Pancreas (tissue), 10 donors: ENCODE measurements at regions not wholly inside any gene's neighbourhood (a gene's known extent, or its start where the extent isn't known, plus 50 kb on each side); places are given as distances from the start of the nearest gene placed in this dataset.

Experiments used
- ATAC-seq, 4 donors: fragments of 200-7000 bp; cut with Tn5 transposase; one replicate each; pipeline versions ENCODE4 v1.8.0 to v1.9.1; 2020; ENCODE audit warnings: mild to moderate bottlenecking in 4 of 4, moderate library complexity in 4 of 4
- DNase-seq, 6 donors: peaks; one replicate each; pipeline ENCODE4 v3.0.0-alpha.2; 2020
- FAIRE-seq: peaks from 2 replicates; lab custom pipeline; 2012; peaks lifted over from hg19 to GRCh38; lab: Jason Lieb, UNC
- H3K27ac ChIP-seq, 4 donors: fragments of 200-600 bp; sonication (generic); 1 replicate in 3 of 4; 2 replicates in 1 of 4; pipeline versions ENCODE4 v1.5.0 to v1.8.0; 2020
- H3K27me3 ChIP-seq, 4 donors: fragments of 200-600 bp; one replicate each; pipeline ENCODE4 v1.8.0; 2021
- H3K36me3 ChIP-seq, 3 donors: fragments of 200-600 bp; sonication (generic) in 1 of 3; one replicate each; pipeline versions ENCODE4 v1.5.0 to v1.8.0; 2020 to 2021
- H3K4me1 ChIP-seq, 3 donors: fragments of 200-600 bp; one replicate each; pipeline ENCODE4 v1.8.0; 2021
- H3K4me3 ChIP-seq, 4 donors: fragments of 200-600 bp; sonication (generic) in 2 of 4; one replicate each; pipeline versions ENCODE4 v1.5.0 to v1.8.0; 2020 to 2021
- H3K9me3 ChIP-seq, 4 donors: fragments of 200-600 bp; one replicate each; pipeline ENCODE4 v1.8.0; 2021
- WGBS, 2 donors: extraction: QIAGEN DNeasy Blood & Tissue Kit; methylation state at CpG; one replicate each; pipeline ENCODE4 v1.1.7; 2013; 5-methylcytosine and 5-hydroxymethylcytosine counted together
- intact Hi-C, 3 donors: fragments of 100-400 bp; cut with DNase I; formaldehyde crosslinking; loops; one replicate each; pipeline versions ENCODE4 v1.11.1 to v1.14.2; 2022
- TF ChIP-seq, protein P1 (sequence below), 4 donors: fragments of 200-600 bp; sonication (generic) in 3 of 4; IDR thresholded peaks; one replicate each; pipeline versions ENCODE4 v1.5.0 to v1.8.0; 2021; ENCODE audit warnings: antibody characterized with exemption in 4 of 4
- donor health status: healthy with polysubstance abuse.
- donor health status: DM: no; HTN: no; CAD: no; lungs with moderate emphysema.
- donor health status: DM: no; HTN: no; CAD: no.
- donor health status: control.
- donor health status: control.
- donor health status: Bipolar disorder and iron deficiency.
- donor health status: DM: yes; HTN: yes; CAD: no.
- donor health status: DM: no; HTN: no; CAD: no.
- donor health status: DM: no; HTN: no; CAD: no.
- donor health status: DM: yes; HTN: yes; CAD: no.

DNA sequence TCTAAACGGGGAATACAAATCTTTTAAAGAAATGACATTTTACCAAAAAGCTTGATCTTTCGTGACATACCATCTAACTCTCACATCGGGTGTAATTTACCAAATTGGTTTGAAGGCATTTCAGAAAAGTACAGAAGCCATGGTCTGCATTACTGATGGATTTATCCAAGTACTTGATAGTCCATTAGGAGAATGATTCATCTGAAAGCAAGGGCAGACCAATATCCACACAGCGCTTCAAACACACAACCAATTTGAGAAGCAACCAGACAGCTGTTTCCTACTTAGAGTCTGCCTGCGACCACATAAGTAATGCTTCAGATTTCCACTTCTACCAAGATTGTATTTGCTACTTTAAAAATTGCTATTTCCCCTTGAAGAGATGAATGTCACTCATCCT lies 697.6 kb upstream of the ALCAM start:
- Histone ChIP-seq H3K27me3 (no peaks in the 10 kb centered on the region), H3K9me3 (no peaks in the 10 kb centered on the region), H3K27ac (no peak overlapping the region), H3K36me3 (no peaks in the 10 kb centered on the region), H3K4me1 (no peaks in the 10 kb centered on the region), H3K4me3 (no peak overlapping the region)
- TF ChIP-seq, protein P1, sequence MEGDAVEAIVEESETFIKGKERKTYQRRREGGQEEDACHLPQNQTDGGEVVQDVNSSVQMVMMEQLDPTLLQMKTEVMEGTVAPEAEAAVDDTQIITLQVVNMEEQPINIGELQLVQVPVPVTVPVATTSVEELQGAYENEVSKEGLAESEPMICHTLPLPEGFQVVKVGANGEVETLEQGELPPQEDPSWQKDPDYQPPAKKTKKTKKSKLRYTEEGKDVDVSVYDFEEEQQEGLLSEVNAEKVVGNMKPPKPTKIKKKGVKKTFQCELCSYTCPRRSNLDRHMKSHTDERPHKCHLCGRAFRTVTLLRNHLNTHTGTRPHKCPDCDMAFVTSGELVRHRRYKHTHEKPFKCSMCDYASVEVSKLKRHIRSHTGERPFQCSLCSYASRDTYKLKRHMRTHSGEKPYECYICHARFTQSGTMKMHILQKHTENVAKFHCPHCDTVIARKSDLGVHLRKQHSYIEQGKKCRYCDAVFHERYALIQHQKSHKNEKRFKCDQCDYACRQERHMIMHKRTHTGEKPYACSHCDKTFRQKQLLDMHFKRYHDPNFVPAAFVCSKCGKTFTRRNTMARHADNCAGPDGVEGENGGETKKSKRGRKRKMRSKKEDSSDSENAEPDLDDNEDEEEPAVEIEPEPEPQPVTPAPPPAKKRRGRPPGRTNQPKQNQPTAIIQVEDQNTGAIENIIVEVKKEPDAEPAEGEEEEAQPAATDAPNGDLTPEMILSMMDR (IDR thresholded peaks at IDR 0.05), result no peak
- FAIRE-seq (no peak), DNase-seq (no peak), ATAC-seq (no peak)
- 80 to 84% methylated on average over 5 of the region's 5 CpGs for WGBS, 2 donors
- intact Hi-C loops, result no loop called here

DNA sequence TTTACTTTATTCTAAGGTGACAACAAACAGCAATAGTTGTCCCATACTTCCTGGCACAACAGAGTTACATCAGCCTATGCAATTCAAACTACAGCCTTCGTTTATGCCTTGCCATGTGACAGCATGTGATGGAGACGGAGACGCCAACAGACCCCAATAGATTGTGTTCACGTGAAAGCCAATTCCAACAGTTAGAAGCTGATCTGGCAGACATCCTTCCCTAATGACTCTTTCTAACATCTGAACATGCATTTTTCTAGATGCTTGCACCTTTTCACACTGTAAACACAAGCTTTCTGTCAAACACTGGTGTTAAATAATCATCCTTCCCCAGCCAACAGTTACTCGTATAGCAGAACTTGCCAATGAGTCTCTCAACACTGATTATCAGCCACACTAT lies 694.4 kb upstream of the ALCAM start:
- no peak for FAIRE-seq
- Histone ChIP-seq H3K36me3 (no peaks in the 10 kb centered on the region), H3K4me3 (no peak overlapping the region), H3K4me1 (no peaks in the 10 kb centered on the region), H3K27me3 (no peaks in the 10 kb centered on the region), H3K27ac (no peak overlapping the region), H3K9me3 (no peaks in the 10 kb centered on the region)
- DNase-seq, result no peak
- TF ChIP-seq, protein P1 (IDR thresholded peaks at IDR 0.05), result no peak
- intact Hi-C loops, result no loop called here
- no peak for ATAC-seq
- WGBS, 2 donors, result 63 to 66% methylated on average over 5 of the region's 5 CpGs

DNA sequence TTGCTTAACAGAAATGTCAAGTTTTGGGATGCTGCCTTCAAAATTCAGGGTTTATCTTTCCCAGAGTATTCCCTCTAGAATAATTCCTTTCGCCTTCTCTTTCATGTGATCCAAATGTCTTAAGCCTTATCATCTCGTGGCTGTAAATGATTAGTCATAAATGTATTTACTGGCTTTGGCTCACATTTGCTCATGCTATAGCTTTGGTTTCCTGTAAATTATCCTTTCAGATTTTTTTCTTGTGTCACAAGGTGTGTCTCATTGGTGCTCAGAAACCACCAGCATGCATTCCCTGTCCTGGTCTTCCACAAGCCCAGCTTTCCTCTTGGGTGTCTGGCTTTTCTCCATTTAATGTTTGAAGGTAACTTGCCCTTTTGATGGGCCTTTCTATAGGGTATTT lies 692.7 kb upstream of the ALCAM start:
- WGBS, 2 donors, result 45 to 52% methylated on average over 2 of the region's 2 CpGs
- H3K4me1 ChIP-seq, result no peaks in the 10 kb centered on the region
- no peaks in the 10 kb centered on the region for H3K36me3 ChIP-seq
- no peaks in the 10 kb centered on the region for H3K27me3 ChIP-seq
- no peak for ATAC-seq
- DNase-seq, result no peak
- no peak for FAIRE-seq
- no peaks in the 10 kb centered on the region for H3K9me3 ChIP-seq
- intact Hi-C loops, result no loop called here
- no peak overlapping the region for H3K27ac ChIP-seq
- H3K4me3 ChIP-seq, result no peak overlapping the region
- TF ChIP-seq, protein P1 (IDR thresholded peaks at IDR 0.05), result no peak

DNA sequence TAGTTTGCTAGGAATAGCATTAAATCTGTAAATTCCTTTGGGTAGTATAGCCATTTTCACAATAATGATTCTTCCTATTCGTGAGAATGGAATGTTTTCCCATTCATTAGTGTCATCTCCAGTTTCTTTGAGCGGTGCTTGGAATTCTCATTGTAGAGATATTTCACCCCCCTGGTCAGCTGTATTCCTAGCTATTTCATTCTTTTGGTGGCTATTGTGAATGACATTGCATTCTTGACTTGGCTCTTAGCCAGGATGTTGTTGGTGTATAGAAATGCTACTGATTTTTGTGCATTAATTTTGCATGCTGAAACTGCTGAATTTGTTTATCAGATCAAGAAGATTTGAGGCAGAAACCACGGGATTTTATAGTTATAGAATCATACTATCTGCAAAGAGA lies 690.5 kb upstream of the ALCAM start:
- FAIRE-seq, result no peak
- Histone ChIP-seq H3K9me3 (no peaks in the 10 kb centered on the region), H3K27ac (no peak overlapping the region), H3K36me3 (no peaks in the 10 kb centered on the region), H3K4me3 (no peak overlapping the region), H3K4me1 (no peaks in the 10 kb centered on the region), H3K27me3 (no peaks in the 10 kb centered on the region)
- WGBS, 2 donors, result 66 to 74% methylated on average over 3 of the region's 3 CpGs
- TF ChIP-seq, protein P1 (IDR thresholded peaks at IDR 0.05), result no peak
- no peak for ATAC-seq
- no peak for DNase-seq
- intact Hi-C loops, result no loop called here

DNA sequence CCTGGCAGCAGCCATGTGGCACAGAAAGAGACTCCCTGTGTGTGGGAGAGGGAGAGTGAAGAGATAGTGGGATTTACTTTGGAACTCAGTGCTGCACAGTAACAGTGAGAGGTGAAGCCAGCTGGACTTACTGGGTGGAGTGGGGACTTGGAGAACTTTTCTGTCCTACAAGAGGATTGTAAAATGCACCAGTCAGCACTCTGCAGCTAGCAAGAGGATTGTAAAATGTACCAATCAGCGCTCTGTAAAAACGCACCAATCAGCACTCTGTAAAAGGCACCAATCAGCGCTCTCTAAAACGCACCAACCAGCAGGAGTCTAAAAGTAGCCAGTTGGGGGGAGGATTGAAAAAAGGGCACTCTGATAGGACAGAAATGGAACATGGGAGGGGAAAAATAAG lies 688.8 kb upstream of the ALCAM start:
- TF ChIP-seq, protein P1 (IDR thresholded peaks at IDR 0.05), result no peak
- WGBS, 2 donors, result 93 to 95% methylated on average over 4 of the region's 4 CpGs
- ATAC-seq (no peak), DNase-seq (no peak), FAIRE-seq (no peak)
- H3K4me1 ChIP-seq, result no peaks in the 10 kb centered on the region
- H3K4me3 ChIP-seq, result no peak overlapping the region
- no peak overlapping the region for H3K27ac ChIP-seq
- no peaks in the 10 kb centered on the region for H3K27me3 ChIP-seq
- intact Hi-C loops, result no loop called here
- no peaks in the 10 kb centered on the region for H3K36me3 ChIP-seq
- H3K9me3 ChIP-seq, result no peaks in the 10 kb centered on the region
